Breast epithelium (tissue), 4 donors: ENCODE measurements at regions not wholly inside any gene's neighbourhood (a gene's known extent, or its start where the extent isn't known, plus 50 kb on each side); places are given as distances from the start of the nearest gene placed in this dataset.

ENCODE experiments used
- DNase-seq, 2 donors: peaks; one replicate each; pipeline ENCODE4 v3.0.0-alpha.2; 2019; ENCODE audit warnings: low spot score in 2 of 2
- H3K27ac ChIP-seq, 2 donors: fragments of 200-600 bp; sonication (generic) in 1 of 2; one replicate each; pipeline ENCODE4 v1.5.1; 2016 to 2019; ENCODE audit warnings: mild to moderate bottlenecking in 1 of 2
- H3K27me3 ChIP-seq, 2 donors: fragments of 200-600 bp; sonication (generic) in 1 of 2; one replicate each; pipeline versions ENCODE4 v1.5.1 to v1.6.0; 2017 to 2019; ENCODE audit warnings: control low read depth in 1 of 2, mild to moderate bottlenecking in 1 of 2
- H3K36me3 ChIP-seq: fragments of 200-600 bp; one replicate; pipeline ENCODE4 v1.5.1; 2019
- H3K4me1 ChIP-seq, 2 donors: fragments of 200-600 bp; sonication (generic); one replicate each; pipeline ENCODE4 v1.5.1; 2016 to 2019; ENCODE audit warnings: control low read depth in 1 of 2
- H3K4me3 ChIP-seq, 3 donors: fragments of 200-600 bp; sonication (generic); 1 replicate in 2 of 3; 2 replicates in 1 of 3; pipeline ENCODE4 v1.5.1; 2016 to 2019; ENCODE audit warnings: mild to moderate bottlenecking in 3 of 3, moderate library complexity in 2 of 3
- H3K9me3 ChIP-seq, 2 donors: fragments of 200-600 bp; sonication (generic) in 1 of 2; one replicate each; pipeline ENCODE4 v1.5.1; 2016 to 2019; ENCODE audit warnings: control low read depth in 1 of 2
- POLR2A ChIP-seq: fragments of 450-650 bp; IDR thresholded peaks from one replicate; pipeline ENCODE4 v1.6.1; 2016; ENCODE audit warnings: antibody characterized with exemption, mild to moderate bottlenecking, moderate library complexity
- POLR2AphosphoS5 ChIP-seq, 3 donors: sonication (generic); formaldehyde crosslinking; IDR thresholded peaks; one replicate each; pipeline ENCODE4 v1.6.1; 2017; ENCODE audit warnings: antibody characterized with exemption in 3 of 3
- intact Hi-C: fragments of 100-400 bp; cut with DNase I; formaldehyde crosslinking; loops from one replicate; pipeline ENCODE4 v1.15.1; 2023; ENCODE audit warnings: low total_unique reads
- TF ChIP-seq, protein P1 (sequence below), 3 donors: fragments of 450-650 bp; IDR thresholded peaks; one replicate each; pipeline ENCODE4 v1.5.1; 2016 to 2017; ENCODE audit warnings: antibody characterized with exemption in 3 of 3, mild to moderate bottlenecking in 3 of 3, moderate library complexity in 3 of 3

DNA sequence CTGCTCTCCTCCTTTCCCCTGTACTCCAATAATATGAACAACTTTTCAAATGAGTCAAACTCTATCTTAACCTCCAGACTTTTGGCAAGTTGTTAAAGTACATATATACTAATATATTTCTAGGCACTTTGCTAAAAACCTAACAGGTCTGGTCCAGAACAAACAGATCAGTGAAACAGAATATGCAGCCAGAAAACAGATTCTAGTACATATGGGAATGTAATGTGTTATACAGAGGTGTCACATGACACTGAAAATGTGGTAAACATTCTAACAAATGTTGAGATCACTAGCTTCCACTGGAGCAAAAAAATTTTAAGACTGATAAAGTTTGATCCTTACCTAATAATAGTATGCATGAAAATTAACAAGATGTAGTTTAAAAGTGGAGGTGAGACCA is 136.9 kb downstream of the OR2K2 start:
- no peak overlapping the region for H3K27ac ChIP-seq

DNA sequence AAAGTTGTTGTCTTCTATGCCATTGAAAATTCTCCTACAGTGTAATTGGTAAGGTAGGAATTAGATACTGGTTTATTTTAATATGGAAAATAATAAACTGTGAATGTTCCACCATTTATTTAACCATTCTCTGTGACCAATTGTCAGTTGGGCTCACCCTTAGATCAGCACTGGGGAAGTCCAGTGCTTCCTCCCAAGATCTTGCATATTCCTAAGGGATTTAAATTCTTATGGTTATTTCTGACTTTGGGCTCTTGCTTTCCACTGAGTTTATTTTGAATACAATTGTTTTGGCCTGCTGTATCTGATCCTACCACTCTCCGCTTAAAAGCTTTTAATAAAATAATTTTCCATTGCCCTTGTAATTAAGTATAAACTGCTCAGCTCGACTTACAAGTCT is 137.4 kb downstream of the OR2K2 start:
- Histone ChIP-seq H3K36me3 (no peaks in the 10 kb centered on the region), H3K27ac (no peak overlapping the region), H3K4me3 (no peak overlapping the region), H3K27me3 (no peaks in the 10 kb centered on the region), H3K9me3 (no peaks in the 10 kb centered on the region), H3K4me1 (no peaks in the 10 kb centered on the region)
- TF ChIP-seq, protein P1, sequence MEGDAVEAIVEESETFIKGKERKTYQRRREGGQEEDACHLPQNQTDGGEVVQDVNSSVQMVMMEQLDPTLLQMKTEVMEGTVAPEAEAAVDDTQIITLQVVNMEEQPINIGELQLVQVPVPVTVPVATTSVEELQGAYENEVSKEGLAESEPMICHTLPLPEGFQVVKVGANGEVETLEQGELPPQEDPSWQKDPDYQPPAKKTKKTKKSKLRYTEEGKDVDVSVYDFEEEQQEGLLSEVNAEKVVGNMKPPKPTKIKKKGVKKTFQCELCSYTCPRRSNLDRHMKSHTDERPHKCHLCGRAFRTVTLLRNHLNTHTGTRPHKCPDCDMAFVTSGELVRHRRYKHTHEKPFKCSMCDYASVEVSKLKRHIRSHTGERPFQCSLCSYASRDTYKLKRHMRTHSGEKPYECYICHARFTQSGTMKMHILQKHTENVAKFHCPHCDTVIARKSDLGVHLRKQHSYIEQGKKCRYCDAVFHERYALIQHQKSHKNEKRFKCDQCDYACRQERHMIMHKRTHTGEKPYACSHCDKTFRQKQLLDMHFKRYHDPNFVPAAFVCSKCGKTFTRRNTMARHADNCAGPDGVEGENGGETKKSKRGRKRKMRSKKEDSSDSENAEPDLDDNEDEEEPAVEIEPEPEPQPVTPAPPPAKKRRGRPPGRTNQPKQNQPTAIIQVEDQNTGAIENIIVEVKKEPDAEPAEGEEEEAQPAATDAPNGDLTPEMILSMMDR (IDR thresholded peaks at IDR 0.05), result no peak
- no peak for TF ChIP-seq POLR2AphosphoS5 (IDR thresholded peaks at IDR 0.05)
- TF ChIP-seq POLR2A, result no peak
- intact Hi-C loops, result no loop called here
- DNase-seq, result no peak

More for the DNA sequence above, 136.9 kb downstream of the OR2K2 start:
- intact Hi-C loops, result no loop called here
- Histone ChIP-seq H3K9me3 (no peaks in the 10 kb centered on the region), H3K4me1 (no peaks in the 10 kb centered on the region), H3K36me3 (no peaks in the 10 kb centered on the region), H3K4me3 (no peak overlapping the region), H3K27me3 (no peaks in the 10 kb centered on the region)
- no peak for DNase-seq
- no peak for TF ChIP-seq POLR2AphosphoS5 (IDR thresholded peaks at IDR 0.05)
- TF ChIP-seq, protein P1 (IDR thresholded peaks at IDR 0.05), result no peak
- TF ChIP-seq POLR2A, result no peak

DNA sequence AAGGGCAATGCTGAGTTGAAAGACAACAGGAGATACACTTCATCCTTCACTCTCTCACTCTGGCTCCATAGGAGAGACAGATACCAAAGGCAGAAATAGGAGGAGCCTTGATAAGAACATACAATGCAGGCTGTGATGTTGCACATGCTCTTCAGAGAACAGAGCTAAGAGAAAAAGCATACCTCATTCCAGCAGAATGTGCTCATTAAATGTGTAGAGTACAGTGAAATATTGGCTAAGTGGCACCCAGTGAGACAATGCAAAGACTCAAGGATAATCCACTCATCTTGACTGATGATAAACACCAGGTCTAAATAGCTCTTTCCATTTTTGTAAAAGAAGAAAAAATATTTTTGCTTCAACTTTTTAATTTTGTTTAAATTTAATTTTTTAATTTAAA is 139.7 kb downstream of the OR2K2 start:
- Histone ChIP-seq H3K27me3 (no peaks in the 10 kb centered on the region), H3K4me3 (no peak overlapping the region), H3K9me3 (no peaks in the 10 kb centered on the region), H3K4me1 (no peaks in the 10 kb centered on the region), H3K27ac (no peak overlapping the region), H3K36me3 (no peaks in the 10 kb centered on the region)
- intact Hi-C loops, result no loop called here
- TF ChIP-seq POLR2AphosphoS5 (IDR thresholded peaks at IDR 0.05), result no peak
- TF ChIP-seq, protein P1 (IDR thresholded peaks at IDR 0.05), result no peak
- no peak for TF ChIP-seq POLR2A
- DNase-seq, result no peak

DNA sequence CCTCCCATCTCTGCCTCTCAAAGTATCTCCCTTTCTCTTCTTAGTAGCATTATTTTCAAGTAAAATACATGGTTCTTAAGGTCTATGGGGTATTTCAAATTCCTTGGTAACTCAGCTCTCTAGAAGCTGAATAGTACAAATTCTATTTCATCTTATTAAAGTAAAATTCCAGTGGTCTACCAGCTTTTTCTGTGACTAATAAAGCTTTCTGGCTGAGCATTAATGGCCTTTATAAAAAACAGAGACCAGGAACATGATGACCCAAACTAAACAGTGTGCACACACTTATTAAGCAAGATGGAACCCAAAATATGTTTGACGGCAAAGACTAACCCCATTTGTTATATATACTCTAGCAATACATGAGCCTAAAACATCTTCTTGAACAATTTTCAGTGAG is 142.6 kb downstream of the OR2K2 start:
- intact Hi-C loops, result no loop called here
- no peak overlapping the region for H3K4me3 ChIP-seq
- TF ChIP-seq, protein P1 (IDR thresholded peaks at IDR 0.05), result no peak
- no peak for TF ChIP-seq POLR2AphosphoS5 (IDR thresholded peaks at IDR 0.05)
- no peak for TF ChIP-seq POLR2A
- H3K9me3 ChIP-seq, result no peaks in the 10 kb centered on the region
- H3K27me3 ChIP-seq, result no peaks in the 10 kb centered on the region
- no peak overlapping the region for H3K27ac ChIP-seq
- DNase-seq, result no peak
- no peaks in the 10 kb centered on the region for H3K4me1 ChIP-seq
- no peaks in the 10 kb centered on the region for H3K36me3 ChIP-seq

DNA sequence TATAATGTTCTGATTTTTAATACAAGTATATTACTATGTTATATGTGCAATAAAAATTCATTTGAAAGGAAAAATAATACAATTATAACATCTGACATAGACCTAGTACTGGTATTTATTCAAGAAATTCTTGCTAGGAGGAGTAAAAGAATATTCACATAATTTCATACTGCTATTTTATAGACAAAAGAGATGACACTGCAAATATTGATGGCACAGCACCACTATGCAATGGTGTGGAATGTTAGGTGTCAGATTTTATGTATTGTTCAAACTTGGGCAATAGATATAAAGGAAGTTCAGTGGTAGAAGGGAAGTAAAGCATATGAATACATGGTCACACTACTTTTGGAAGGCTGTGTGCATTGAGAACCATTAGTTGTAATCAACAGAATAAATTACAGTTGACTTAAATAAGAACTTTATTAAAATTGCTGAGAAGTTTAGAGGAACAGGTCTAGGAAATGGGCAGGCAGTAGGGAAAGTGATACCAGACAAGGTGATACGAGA is 143.9 kb downstream of the OR2K2 start:
- TF ChIP-seq, protein P1 (IDR thresholded peaks at IDR 0.05), result no peak
- no peak for TF ChIP-seq POLR2AphosphoS5 (IDR thresholded peaks at IDR 0.05)
- TF ChIP-seq POLR2A, result no peak
- H3K27me3 ChIP-seq, result no peaks in the 10 kb centered on the region
- no peaks in the 10 kb centered on the region for H3K9me3 ChIP-seq
- no peak for DNase-seq
- H3K4me1 ChIP-seq, result no peaks in the 10 kb centered on the region
- intact Hi-C loops, result no loop called here
- no peak overlapping the region for H3K27ac ChIP-seq
- H3K36me3 ChIP-seq, result no peaks in the 10 kb centered on the region
- no peak overlapping the region for H3K4me3 ChIP-seq
